Nephron (organoid): ENCODE measurements at regions not wholly inside any gene's neighbourhood (a gene's known extent, or its start where the extent isn't known, plus 50 kb on each side); places are given as distances from the start of the nearest gene placed in this dataset.

Source experiments
- H3K27ac Mint-ChIP-seq, 3 experiments: 2 replicates each; pipeline ENCODE4 v1.8.0; 2020; ENCODE audit warnings: mixed read lengths in 3 of 3, mild to moderate bottlenecking in 2 of 3, moderate library complexity in 1 of 3
- H3K27me3 Mint-ChIP-seq: 2 replicates; pipeline ENCODE4 v1.8.0; 2021; ENCODE audit warnings: low read depth, mild to moderate bottlenecking, moderate library complexity, mixed read lengths
- H3K36me3 Mint-ChIP-seq: 2 replicates; pipeline ENCODE4 v1.8.0; 2020; ENCODE audit warnings: low read depth, mixed read lengths
- H3K4me1 Mint-ChIP-seq: 2 replicates; pipeline ENCODE4 v1.8.0; 2020; ENCODE audit warnings: mixed read lengths
- H3K4me3 Mint-ChIP-seq, 3 experiments: 2 replicates each; pipeline ENCODE4 v1.8.0; 2020; ENCODE audit warnings: mild to moderate bottlenecking in 3 of 3, mixed read lengths in 3 of 3, moderate library complexity in 2 of 3
- H3K9me3 Mint-ChIP-seq: 2 replicates; pipeline ENCODE4 v1.8.0; 2020; ENCODE audit warnings: mixed read lengths
- TF ChIP-seq, protein P1 (sequence below), 3 experiments: fragments of 200-600 bp; sonication (generic); IDR thresholded peaks; one replicate each; pipeline ENCODE4 v1.5.0; 2021; ENCODE audit warnings: antibody characterized with exemption in 3 of 3; ENCODE audit not compliant: unreplicated experiment in 3 of 3

DNA sequence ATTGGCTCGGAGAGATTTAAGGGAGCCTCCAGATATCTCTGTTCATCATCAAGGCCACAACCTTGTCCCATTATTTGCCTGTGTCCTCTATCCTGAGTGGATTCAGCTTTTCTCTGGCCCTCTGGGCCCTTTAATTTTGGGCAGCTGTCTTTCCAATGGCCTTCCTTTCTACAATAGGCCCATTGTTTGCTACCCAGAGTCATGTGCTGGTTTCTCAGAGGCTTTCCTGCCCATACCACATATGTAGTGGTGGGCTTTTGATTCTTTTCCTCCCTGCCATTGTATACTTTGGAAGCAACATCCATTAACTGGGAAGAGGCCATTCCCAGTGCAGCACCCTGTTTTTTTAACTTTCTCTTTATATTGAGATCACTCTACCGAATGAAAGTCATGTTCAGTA is 233.9 kb upstream of the SGCD start:
- no peaks in the 10 kb centered on the region for H3K4me1 Mint-ChIP-seq
- peaks cover 18% of the 10 kb centered on the region for H3K9me3 Mint-ChIP-seq
- no peak overlapping the region for H3K27ac Mint-ChIP-seq
- no peaks in the 10 kb centered on the region for H3K36me3 Mint-ChIP-seq
- H3K4me3 Mint-ChIP-seq = no peak overlapping the region
- TF ChIP-seq, protein P1, sequence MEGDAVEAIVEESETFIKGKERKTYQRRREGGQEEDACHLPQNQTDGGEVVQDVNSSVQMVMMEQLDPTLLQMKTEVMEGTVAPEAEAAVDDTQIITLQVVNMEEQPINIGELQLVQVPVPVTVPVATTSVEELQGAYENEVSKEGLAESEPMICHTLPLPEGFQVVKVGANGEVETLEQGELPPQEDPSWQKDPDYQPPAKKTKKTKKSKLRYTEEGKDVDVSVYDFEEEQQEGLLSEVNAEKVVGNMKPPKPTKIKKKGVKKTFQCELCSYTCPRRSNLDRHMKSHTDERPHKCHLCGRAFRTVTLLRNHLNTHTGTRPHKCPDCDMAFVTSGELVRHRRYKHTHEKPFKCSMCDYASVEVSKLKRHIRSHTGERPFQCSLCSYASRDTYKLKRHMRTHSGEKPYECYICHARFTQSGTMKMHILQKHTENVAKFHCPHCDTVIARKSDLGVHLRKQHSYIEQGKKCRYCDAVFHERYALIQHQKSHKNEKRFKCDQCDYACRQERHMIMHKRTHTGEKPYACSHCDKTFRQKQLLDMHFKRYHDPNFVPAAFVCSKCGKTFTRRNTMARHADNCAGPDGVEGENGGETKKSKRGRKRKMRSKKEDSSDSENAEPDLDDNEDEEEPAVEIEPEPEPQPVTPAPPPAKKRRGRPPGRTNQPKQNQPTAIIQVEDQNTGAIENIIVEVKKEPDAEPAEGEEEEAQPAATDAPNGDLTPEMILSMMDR (IDR thresholded peaks at IDR 0.05; ENCODE audit: unreplicated experiment in 3 of 3) = no peak
- H3K27me3 Mint-ChIP-seq = no peaks in the 10 kb centered on the region

GRCh38 chr5:156094001-156094400 is 233.0 kb upstream of the SGCD start:
- Mint-ChIP-seq H3K4me3 (no peak overlapping the region), H3K4me1 (no peaks in the 10 kb centered on the region), H3K9me3 (peaks cover 15% of the 10 kb centered on the region), H3K27ac (no peak overlapping the region), H3K36me3 (no peaks in the 10 kb centered on the region), H3K27me3 (no peaks in the 10 kb centered on the region)
- TF ChIP-seq, protein P1 (IDR thresholded peaks at IDR 0.05; ENCODE audit: unreplicated experiment in 3 of 3) = no peak

GRCh38 chr5:156095709-156096241 is 231.2 kb upstream of the SGCD start:
- no peak overlapping the region for H3K27ac Mint-ChIP-seq
- H3K4me3 Mint-ChIP-seq = no peak overlapping the region
- TF ChIP-seq, protein P1 (IDR thresholded peaks at IDR 0.05; ENCODE audit: unreplicated experiment in 3 of 3) = no peak
- no peaks in the 10 kb centered on the region for H3K27me3 Mint-ChIP-seq
- H3K4me1 Mint-ChIP-seq = no peaks in the 10 kb centered on the region
- peaks cover 5% of the 10 kb centered on the region for H3K9me3 Mint-ChIP-seq
- H3K36me3 Mint-ChIP-seq = no peaks in the 10 kb centered on the region

DNA sequence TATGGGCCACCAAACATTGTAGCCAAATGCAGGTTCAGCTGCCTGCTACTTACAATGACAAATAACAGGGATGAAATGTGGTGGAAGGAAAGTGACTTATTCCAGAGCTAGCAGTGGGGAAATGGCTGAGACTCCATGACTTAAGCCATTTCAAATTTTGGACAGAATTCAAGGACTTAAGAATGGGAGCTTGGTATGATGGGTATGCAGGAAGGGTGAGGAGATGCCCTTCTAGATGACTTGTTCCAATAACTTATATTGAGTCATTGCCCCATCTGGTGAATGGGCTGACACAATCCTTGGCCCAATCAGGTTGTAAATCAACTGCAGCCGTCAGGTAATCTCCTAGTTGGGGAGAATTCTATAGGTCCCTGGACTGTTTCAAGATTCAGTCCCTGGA is 230.7 kb upstream of the SGCD start:
- Mint-ChIP-seq H3K27me3 (no peaks in the 10 kb centered on the region), H3K36me3 (no peaks in the 10 kb centered on the region), H3K9me3 (peaks cover 4% of the 10 kb centered on the region)

DNA sequence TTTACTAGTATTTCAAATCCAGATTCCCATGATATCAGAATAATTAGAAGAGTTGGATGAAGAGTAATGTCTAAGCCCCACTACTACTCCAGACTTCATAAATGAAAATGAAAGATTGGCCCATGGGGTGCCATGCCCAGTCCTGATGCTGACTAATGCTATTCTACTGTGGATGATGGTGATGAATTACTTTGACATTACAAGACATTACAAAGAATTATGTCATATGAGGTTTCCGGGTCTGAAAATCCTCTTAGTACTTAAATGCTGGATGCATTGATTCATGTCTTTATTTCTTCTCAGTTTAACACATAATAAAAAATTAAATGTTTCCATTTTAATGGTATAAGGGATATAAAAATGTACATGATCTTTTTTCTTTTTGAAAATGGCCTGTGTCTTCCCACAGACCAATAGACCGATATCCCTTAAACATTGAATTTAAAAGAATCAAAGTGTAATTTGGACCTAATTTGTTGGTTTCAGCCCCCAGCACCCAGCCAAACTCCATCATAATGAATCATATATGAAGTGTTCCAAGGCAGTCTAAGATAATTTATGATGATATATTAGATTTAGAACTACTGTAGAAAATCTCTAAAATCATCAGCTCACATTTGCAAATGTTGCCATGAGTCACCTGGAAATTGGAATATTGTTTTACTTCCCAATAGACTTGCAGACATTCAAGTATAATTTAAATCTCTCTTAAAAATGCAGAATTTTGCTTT is 223.6 kb upstream of the SGCD start:
- no peaks in the 10 kb centered on the region for H3K36me3 Mint-ChIP-seq
- no peaks in the 10 kb centered on the region for H3K9me3 Mint-ChIP-seq
- H3K4me3 Mint-ChIP-seq = no peak overlapping the region
- no peaks in the 10 kb centered on the region for H3K27me3 Mint-ChIP-seq
- no peak overlapping the region for H3K27ac Mint-ChIP-seq
- H3K4me1 Mint-ChIP-seq = no peaks in the 10 kb centered on the region
- TF ChIP-seq, protein P1 (IDR thresholded peaks at IDR 0.05; ENCODE audit: unreplicated experiment in 3 of 3) = no peak

More for the DNA sequence above, 230.7 kb upstream of the SGCD start:
- H3K4me1 Mint-ChIP-seq = no peaks in the 10 kb centered on the region
- no peak overlapping the region for H3K27ac Mint-ChIP-seq
- TF ChIP-seq, protein P1 (IDR thresholded peaks at IDR 0.05; ENCODE audit: unreplicated experiment in 3 of 3) = no peak
- no peak overlapping the region for H3K4me3 Mint-ChIP-seq
